ENCODE measurements at regions not wholly inside any gene's neighbourhood (a gene's known extent, or its start where the extent isn't known, plus 50 kb on each side); places are given as distances from the start of the nearest gene placed in this dataset.

DNA sequence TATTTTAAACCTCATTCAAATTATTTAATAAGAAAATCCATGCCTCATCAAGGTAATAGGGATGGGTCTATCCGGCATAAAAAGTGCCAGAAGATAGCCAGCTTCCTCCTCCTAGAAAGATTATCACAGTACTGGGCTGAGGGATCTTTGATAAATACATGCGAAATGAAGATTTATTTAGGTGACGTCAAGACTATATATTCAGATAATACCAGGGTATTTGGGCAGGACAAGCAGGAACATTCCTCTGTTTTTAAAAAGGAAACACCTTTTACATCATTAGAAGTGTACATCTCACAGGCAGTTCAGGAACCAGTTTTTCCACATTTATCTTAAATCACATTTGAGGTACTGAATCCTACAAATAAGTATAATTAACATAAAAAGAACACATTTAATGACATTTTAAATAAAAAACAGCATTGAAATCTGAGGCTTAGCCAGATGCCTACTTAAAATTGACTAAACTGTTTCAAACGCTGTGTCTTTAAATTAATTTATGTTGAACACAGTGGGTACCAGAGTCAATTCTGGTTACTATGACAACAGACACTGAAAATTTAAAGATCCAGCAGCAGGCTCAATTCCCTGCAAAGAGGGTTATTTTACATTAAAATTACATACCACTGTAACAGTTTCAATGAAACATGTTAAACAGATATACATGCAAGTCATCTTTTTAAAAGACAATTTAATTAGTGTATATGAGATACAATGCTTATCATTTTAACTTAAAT lies 124.7 kb upstream of the SLCO6A1 start:
- Mint-ChIP-seq H3K9me3 (no peaks in the 10 kb centered on the region), H3K27ac (no peak overlapping the region), H3K4me3 (no peak overlapping the region), H3K27me3 (ENCODE audit: insufficient read depth, low read depth, poor library complexity) (peaks cover 5% of the 10 kb centered on the region), H3K36me3 (ENCODE audit: low read depth) (no peaks in the 10 kb centered on the region), H3K4me1 (no peaks in the 10 kb centered on the region; the same call in 2 of the 3 replicates)
- Histone ChIP-seq H4K20me1 (replicated peaks; ENCODE audit: insufficient read depth) (no peaks in the 10 kb centered on the region), H3F3A (replicated peaks; ENCODE audit: low read depth) (no peaks in the 10 kb centered on the region), H3K27me3 (ENCODE audit: insufficient read depth) (no peaks in the 10 kb centered on the region), H3K79me2 (replicated peaks; ENCODE audit: insufficient read depth) (no peaks in the 10 kb centered on the region), H3K4me1 (ENCODE audit: insufficient read depth) (no peaks in the 10 kb centered on the region), H3K4me2 (no peak overlapping the region), H3K36me3 (ENCODE audit: insufficient read depth) (no peaks in the 10 kb centered on the region), H3K27ac (ENCODE audit: low read depth) (no peak overlapping the region), H2AFZ (no peak overlapping the region), H3K4me3 (no peak overlapping the region), H3K9me2 (ENCODE audit: insufficient read depth) (no peaks in the 10 kb centered on the region)
- DNase-seq (ENCODE audit: low spot score) (no peak), ATAC-seq (no peak)
- TF ChIP-seq REST (IDR thresholded peaks at IDR 0.05; ENCODE audit: unreplicated experiment) (no peak), EZH2phosphoT487 (IDR thresholded peaks at IDR 0.05; ENCODE audit: unreplicated experiment) (no peak), JUNB (IDR thresholded peaks at IDR 0.05; ENCODE audit: unreplicated experiment) (no peak), STAT1 (IDR thresholded peaks at IDR 0.05; ENCODE audit: unreplicated experiment) (no peak), ZNF114 (CRISPR knock-in tag; IDR thresholded peaks at IDR 0.05) (no peak), EZH2 (IDR thresholded peaks at IDR 0.05; ENCODE audit: low read depth, unreplicated experiment) (no peak), POLR2AphosphoS5 (IDR thresholded peaks at IDR 0.05; ENCODE audit: low read depth) (no peak), ETS1 (IDR thresholded peaks at IDR 0.05) (no peak), ZNF462 (CRISPR knock-in tag; IDR thresholded peaks at IDR 0.05) (no peak), NANOG (IDR thresholded peaks at IDR 0.05; ENCODE audit: borderline replicate concordance) (no peak), ZNF331 (CRISPR knock-in tag; IDR thresholded peaks at IDR 0.05; ENCODE audit: low read depth) (no peak), CREB1 (CRISPR knock-in tag; IDR thresholded peaks at IDR 0.05; ENCODE audit: low read depth) (no peak)
- TF ChIP-seq, protein P1, sequence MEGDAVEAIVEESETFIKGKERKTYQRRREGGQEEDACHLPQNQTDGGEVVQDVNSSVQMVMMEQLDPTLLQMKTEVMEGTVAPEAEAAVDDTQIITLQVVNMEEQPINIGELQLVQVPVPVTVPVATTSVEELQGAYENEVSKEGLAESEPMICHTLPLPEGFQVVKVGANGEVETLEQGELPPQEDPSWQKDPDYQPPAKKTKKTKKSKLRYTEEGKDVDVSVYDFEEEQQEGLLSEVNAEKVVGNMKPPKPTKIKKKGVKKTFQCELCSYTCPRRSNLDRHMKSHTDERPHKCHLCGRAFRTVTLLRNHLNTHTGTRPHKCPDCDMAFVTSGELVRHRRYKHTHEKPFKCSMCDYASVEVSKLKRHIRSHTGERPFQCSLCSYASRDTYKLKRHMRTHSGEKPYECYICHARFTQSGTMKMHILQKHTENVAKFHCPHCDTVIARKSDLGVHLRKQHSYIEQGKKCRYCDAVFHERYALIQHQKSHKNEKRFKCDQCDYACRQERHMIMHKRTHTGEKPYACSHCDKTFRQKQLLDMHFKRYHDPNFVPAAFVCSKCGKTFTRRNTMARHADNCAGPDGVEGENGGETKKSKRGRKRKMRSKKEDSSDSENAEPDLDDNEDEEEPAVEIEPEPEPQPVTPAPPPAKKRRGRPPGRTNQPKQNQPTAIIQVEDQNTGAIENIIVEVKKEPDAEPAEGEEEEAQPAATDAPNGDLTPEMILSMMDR (conservative IDR thresholded peaks at IDR 0.05; ENCODE audit: low read depth in 2 of 2), result no peak
